Activated CD4-positive, CD25-positive, alpha-beta regulatory T cell treated with anti-CD3 and anti-CD28 coated beads, Interleukin-2, amount 50 U/mL, for 16 hours (primary cell): ENCODE measurements at regions not wholly inside any gene's neighbourhood (a gene's known extent, or its start where the extent isn't known, plus 50 kb on each side); places are given as distances from the start of the nearest gene placed in this dataset.

Experiments used
- DNase-seq: peaks from one replicate; pipeline ENCODE4 v3.0.0-alpha.2; 2020; ENCODE audit warnings: low read depth, low spot score

DNA sequence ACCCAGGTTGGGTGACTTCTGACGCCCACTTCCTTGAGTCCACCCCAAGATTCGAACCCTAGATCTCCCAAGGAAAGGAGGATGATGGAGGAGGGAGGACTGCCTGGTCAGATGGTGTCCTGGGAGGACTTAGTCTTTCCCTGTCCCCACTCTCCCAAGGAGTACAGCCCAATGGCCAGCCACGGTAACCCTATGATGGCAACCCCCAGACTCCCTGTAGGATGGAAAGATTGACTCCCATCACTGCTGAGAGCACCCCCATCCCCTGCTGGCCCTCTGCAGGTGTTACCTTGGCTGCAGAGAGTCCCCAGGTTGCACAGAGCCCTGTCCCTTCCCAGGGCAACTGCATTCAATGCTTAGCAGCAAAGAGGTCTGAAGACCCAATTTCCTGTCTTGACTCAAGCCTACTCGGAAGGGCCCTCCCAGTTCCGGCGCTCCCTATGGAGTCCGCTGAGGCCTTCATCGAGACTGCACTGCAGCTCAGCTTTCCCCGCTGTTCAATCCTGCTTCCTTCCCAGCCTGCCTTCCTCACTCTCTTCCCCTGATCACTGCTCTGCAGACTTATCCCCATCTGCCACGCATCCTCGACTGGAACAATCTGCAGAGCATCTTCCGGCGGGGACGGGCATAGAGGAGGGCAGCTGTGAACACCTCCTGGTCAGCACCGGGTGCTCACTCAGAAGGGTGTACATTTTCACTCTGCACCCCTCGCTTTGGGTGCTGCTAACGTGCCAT is 50.8 kb upstream of the OCM2 start:
- no peak for DNase-seq

DNA sequence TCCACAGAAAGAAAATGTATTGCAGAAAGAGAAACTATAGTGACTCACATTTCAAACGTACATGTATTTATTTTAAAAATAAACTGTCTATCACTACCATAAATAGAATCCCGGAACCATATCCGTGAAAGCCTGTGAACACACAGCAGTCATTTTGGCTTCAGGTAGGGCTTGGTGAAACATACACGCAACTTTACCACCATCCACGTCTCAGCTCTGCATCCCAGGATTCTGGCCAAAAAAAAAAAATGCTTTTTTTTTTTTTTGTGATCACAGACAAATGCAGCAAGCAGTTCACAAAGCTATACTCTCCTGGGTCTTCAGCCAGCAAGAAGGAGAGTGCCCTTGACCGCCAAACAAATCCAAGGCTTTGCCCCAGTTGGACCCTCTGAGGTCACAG is 56.8 kb upstream of the OCM2 start:
- DNase-seq, result no peak

DNA sequence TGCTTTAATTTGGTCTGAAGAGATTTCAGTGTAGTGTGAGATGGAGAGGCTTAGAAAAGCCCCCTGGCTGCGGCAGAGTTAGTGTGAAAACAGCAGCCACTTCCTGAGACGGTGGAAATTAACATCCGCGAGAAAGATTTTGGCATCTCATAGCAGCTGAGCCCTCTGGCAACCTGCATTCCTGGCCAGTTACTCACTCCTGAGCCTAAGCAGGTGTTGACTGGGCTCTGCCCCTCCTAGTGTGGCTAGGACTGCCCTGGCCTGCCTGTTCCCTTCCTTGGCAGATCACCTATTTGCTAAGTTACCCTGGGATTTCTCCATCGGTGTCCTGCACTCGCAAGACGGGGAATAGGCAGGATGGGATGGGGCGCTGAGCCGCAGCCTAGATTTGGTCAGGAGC is 57.6 kb upstream of the LMTK2 start:
- DNase-seq, result no peak

DNA sequence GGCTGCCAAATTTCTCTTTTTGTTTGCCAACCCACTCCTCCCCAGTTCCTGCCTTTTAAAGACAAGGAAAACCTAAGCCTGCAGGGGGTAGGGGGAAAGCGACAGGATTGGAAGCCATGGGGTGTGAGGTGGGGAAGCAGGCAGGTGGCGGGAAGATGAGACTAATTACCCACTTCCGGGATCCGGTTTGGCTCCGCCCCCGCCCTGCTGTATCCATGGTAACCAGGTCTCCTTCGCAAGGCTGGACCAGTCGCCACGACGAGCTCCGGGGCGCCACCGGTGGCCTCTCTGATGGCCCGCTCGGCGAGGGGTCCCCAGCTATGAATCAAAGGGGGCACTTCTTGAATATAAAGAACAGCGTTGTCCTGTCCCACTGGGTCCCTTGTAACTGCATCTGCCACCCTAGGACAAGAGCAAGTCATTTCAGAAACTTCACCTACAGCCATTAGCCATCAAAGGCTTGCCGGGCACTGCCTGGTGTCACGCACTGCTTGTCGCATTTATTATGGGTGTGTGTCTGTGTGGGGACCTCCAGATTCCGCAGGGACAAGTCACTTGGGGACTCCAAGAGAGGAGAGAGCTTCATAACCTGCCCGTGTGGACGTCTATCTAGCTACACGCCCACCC is 55.4 kb upstream of the LMTK2 start:
- peak; percentile 6 for DNase-seq

DNA sequence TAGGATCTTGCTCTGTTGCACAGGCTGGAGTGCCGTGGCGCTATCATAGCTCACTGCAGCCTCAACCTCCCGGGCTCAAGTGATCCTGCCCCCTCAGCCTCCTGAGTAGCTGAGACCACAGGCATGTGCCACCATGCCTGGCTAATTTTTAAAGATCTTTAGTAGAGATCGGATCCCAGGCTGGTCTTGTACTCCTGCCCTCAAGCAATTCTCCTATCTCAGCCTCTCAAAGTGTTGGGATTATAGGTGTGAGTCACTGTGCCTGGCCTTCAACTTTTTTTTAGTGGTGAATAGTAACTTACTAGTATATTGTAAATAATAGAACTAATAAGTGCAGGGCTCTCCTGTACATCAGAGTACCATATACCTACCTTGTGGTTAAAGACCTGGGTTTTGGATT is 52.1 kb upstream of the LMTK2 start:
- DNase-seq, result no peak

DNA sequence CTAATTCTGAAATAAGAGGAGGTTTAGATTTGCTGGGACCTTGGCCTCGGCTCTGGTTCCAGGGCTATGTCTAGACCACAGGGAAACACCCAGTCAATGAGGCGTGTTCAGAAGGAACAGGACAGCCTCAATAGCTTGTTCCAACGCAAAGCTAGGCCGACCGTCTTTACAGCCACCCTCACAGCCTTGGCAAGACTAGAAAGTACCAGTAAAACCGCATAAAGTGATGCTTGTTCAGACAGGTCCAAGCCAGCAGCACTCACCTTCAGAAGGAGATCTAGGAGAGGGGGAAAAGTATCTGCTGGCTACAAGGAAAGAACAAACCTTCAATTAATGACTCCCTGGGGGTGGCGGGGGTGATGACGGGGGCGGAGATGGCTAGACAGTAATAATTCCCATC is 50.1 kb upstream of the LMTK2 start:
- DNase-seq, result no peak
